ENCODE measurements at regions not wholly inside any gene's neighbourhood (a gene's known extent, or its start where the extent isn't known, plus 50 kb on each side); places are given as distances from the start of the nearest gene placed in this dataset.

GRCh38 chr14:38137005-38137404 is 70.7 kb upstream of the SSTR1 start:
- DNase-seq (ENCODE audit: low read depth in 4 of 4, low spot score in 3 of 4): no peak

GRCh38 chr14:38138473-38139138 is 69.1 kb upstream of the SSTR1 start:
- no peak for DNase-seq (ENCODE audit: low read depth in 4 of 4, low spot score in 3 of 4)

GRCh38 chr14:38139926-38140325 is 67.8 kb upstream of the SSTR1 start:
- no peak for DNase-seq (ENCODE audit: low read depth in 4 of 4, low spot score in 3 of 4)

GRCh38 chr14:38143170-38143569 is 64.5 kb upstream of the SSTR1 start:
- no peak for DNase-seq (ENCODE audit: low read depth in 4 of 4, low spot score in 3 of 4)

- DNase-seq (ENCODE audit: low read depth in 4 of 4, low spot score in 3 of 4): no peak
These were observed 63.8 kb upstream of the SSTR1 start for GRCh38 chr14:38143659-38144505.

GRCh38 chr14:38145142-38145541 is 62.6 kb upstream of the SSTR1 start:
- DNase-seq (ENCODE audit: low read depth in 4 of 4, low spot score in 3 of 4): no peak

GRCh38 chr14:38150075-38150474 is 57.6 kb upstream of the SSTR1 start:
- DNase-seq (ENCODE audit: low read depth in 4 of 4, low spot score in 3 of 4): no peak
